ENCODE measurements at regions not wholly inside any gene's neighbourhood (a gene's known extent, or its start where the extent isn't known, plus 50 kb on each side); places are given as distances from the start of the nearest gene placed in this dataset.
A peak's percentile ranks its signal among the peaks of the same experiment; 100 is the strongest.

DNA sequence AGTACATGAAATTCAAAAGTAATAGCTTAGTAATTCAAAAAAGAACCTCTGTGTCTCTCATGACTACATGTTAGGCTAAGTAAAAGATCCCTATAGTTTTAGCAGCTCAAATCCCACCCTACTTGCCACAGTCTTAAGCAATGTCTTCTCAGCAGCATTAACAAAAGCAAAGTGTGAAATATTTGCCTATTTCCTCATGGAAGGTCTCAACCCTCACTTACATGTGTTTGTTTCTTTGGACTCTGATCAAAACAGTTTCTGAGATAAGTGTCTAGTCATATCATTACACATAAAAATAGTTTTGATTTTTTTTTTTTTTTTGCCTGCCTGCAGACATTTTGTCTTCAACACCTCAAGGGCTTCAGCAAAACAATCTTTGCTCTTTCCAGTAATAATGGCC lies 310.5 kb downstream of the CETN3 start:
- ATAC-seq: no peak
- H3K36me3 ChIP-seq (ENCODE audit: low read depth, low read length): no peaks in the 10 kb centered on the region
- TF ChIP-seq CTCF (conservative IDR thresholded peaks at IDR 0.05; ENCODE audit: low read depth, low read length) (no peak), EZH2phosphoT487 (IDR thresholded peaks at IDR 0.05; ENCODE audit: borderline replicate concordance, low read length) (no peak), EZH2 (IDR thresholded peaks at IDR 0.05; ENCODE audit: low read length, unreplicated experiment) (no peak)

DNA sequence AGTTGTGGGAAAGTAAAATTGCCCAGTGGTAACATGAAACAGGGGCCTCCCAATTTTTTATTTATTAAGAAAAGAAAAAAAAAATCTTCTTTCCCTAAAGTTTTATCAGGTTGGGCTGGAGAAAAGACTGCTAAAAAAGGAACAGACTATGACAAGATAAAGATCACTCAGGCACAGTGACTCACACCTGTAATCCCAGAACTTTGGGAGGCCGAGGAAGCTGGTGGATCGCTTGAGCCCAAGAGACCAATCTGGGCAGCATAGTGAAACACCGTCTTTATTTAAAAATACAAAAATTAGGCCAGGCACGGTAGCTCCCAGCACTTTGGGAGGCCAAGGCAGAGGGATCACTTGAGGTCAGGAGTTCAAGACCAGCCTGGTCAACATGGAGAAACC lies 312.5 kb downstream of the CETN3 start:
- no peak for DNase-seq
- Histone ChIP-seq H3K36me3 (ENCODE audit: low read depth, low read length) (no peaks in the 10 kb centered on the region), H3K9me3 (ENCODE audit: low read length) (no peaks in the 10 kb centered on the region), H4K20me1 (ENCODE audit: low read length) (no peaks in the 10 kb centered on the region), H2AFZ (ENCODE audit: low read length) (0 out of 2 replicates have a peak overlapping the region, but pooled peaks have one; percentile 36), H3K79me2 (ENCODE audit: low read length) (no peaks in the 10 kb centered on the region), H3K4me2 (ENCODE audit: low read length) (peak overlapping the region; percentile 76), H3K27me3 (ENCODE audit: low read length) (no peaks in the 10 kb centered on the region), H3F3A (ENCODE audit: low read length, unreplicated experiment) (peaks cover 5% of the 10 kb centered on the region), H3K27ac (ENCODE audit: low read length) (peak overlapping the region; percentile 45), H3K4me1 (ENCODE audit: insufficient read depth, low read length) (peaks cover 26% of the 10 kb centered on the region), H3K9ac (ENCODE audit: low read length) (no peak overlapping the region), H3K4me3 (ENCODE audit: low read length) (no peak overlapping the region), H3K9me2 (replicated peaks; ENCODE audit: low read length) (no peaks in the 10 kb centered on the region)
- intact Hi-C loops (cut with micrococcal nuclease): loop anchor here (10.0 kb wide), 1 partner anchor 72 kb away; no protein-coding TSS in a partner anchor
- BruUV-seq (replicated peaks): no TSS peak
- peak; percentile 27 for ATAC-seq
- TF ChIP-seq EZH2phosphoT487 (IDR thresholded peaks at IDR 0.05; ENCODE audit: borderline replicate concordance, low read length) (no peak), CTCF (conservative IDR thresholded peaks at IDR 0.05; ENCODE audit: low read depth, low read length) (no peak), EZH2 (IDR thresholded peaks at IDR 0.05; ENCODE audit: low read length, unreplicated experiment) (no peak)
- POLR2A ChIA-PET (ENCODE audit: unreplicated experiment): no interaction called here
- CTCF ChIA-PET: interaction anchor here (0.7 kb wide), 1 partner anchor 347 kb away, joined by 4 read pairs; no protein-coding TSS in a partner anchor

More for the DNA sequence above, 310.5 kb downstream of the CETN3 start:
- ChIA-PET CTCF (no interaction called here), POLR2A (ENCODE audit: unreplicated experiment) (no interaction called here)
- Histone ChIP-seq H3K79me2 (ENCODE audit: low read length) (no peaks in the 10 kb centered on the region), H4K20me1 (ENCODE audit: low read length) (no peaks in the 10 kb centered on the region), H3K9me3 (ENCODE audit: low read length) (no peaks in the 10 kb centered on the region), H3F3A (ENCODE audit: low read length, unreplicated experiment) (peaks cover 5% of the 10 kb centered on the region), H3K4me2 (ENCODE audit: low read length) (no peak overlapping the region), H3K27me3 (ENCODE audit: low read length) (no peaks in the 10 kb centered on the region), H3K9ac (ENCODE audit: low read length) (no peak overlapping the region), H2AFZ (ENCODE audit: low read length) (no peak overlapping the region), H3K4me1 (ENCODE audit: insufficient read depth, low read length) (peaks cover 26% of the 10 kb centered on the region), H3K4me3 (ENCODE audit: low read length) (no peak overlapping the region), H3K9me2 (replicated peaks; ENCODE audit: low read length) (no peaks in the 10 kb centered on the region), H3K27ac (ENCODE audit: low read length) (no peak overlapping the region)
- BruUV-seq (replicated peaks): no TSS peak
- DNase-seq: no peak
- intact Hi-C loops (cut with micrococcal nuclease): loop anchor here (10.0 kb wide), 1 partner anchor 74 kb away; no protein-coding TSS in a partner anchor

DNA sequence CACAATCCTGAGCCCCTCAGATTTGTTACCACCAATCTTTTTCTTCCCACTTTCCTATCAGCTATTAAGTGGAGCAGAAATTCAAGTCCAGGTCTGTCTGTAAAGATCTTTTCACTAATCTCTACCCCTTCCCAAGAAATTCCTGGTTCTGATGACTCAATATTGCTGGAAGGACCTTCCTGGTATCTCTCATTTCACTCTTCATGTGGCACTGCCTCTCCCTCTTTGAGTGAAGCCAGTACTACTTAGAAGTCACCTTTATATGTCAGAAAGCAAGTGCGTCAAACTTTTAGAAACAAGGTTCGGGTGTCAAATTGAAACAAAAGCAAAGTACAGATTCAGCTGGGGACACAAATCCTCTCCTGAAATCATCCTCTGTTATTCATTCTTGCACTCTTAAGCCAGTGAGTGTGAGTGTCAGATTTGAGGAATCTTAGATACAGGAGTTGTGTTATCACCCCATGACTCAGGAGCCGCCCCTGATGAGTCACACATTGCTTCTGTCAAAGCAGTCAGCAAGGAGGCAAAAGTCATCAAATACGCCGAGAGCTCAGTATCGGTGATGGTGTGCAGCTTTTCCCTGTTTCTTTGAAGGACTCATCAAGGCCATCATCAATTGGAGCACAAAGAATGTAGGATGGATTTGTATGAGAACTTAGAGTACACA lies 313.0 kb downstream of the CETN3 start:
- BruUV-seq (replicated peaks): no TSS peak
- no peaks in the 10 kb centered on the region for H3K79me2 ChIP-seq (ENCODE audit: low read length)
- no peaks in the 10 kb centered on the region for H4K20me1 ChIP-seq (ENCODE audit: low read length)
- intact Hi-C loops (cut with micrococcal nuclease): loop anchor here (10.0 kb wide), 1 partner anchor 72 kb away; no protein-coding TSS in a partner anchor
- ChIA-PET POLR2A (ENCODE audit: unreplicated experiment) (no interaction called here), CTCF (interaction anchor here (0.7 kb wide), 1 partner anchor 347 kb away, joined by 4 read pairs; no protein-coding TSS in a partner anchor)
- peaks cover 26% of the 10 kb centered on the region for H3K4me1 ChIP-seq (ENCODE audit: insufficient read depth, low read length)
- ATAC-seq: peak; percentile 98
- no peaks in the 10 kb centered on the region for H3K9me2 ChIP-seq (replicated peaks; ENCODE audit: low read length)
- H2AFZ ChIP-seq (ENCODE audit: low read length): peak overlapping the region; percentile 36; the same call in 1 of the 2 replicates
- H3F3A ChIP-seq (ENCODE audit: low read length, unreplicated experiment): peaks cover 5% of the 10 kb centered on the region
- peak overlapping the region; percentile 34; the same call in 1 of the 2 replicates for H3K4me3 ChIP-seq (ENCODE audit: low read length)
- peak overlapping the region; percentile 45 for H3K27ac ChIP-seq (ENCODE audit: low read length)
- peak overlapping the region; percentile 76 for H3K4me2 ChIP-seq (ENCODE audit: low read length)
- no peaks in the 10 kb centered on the region for H3K36me3 ChIP-seq (ENCODE audit: low read depth, low read length)
- TF ChIP-seq EZH2phosphoT487 (IDR thresholded peaks at IDR 0.05; ENCODE audit: borderline replicate concordance, low read length) (no peak), CTCF (conservative IDR thresholded peaks at IDR 0.05; ENCODE audit: low read depth, low read length) (no peak), EZH2 (IDR thresholded peaks at IDR 0.05; ENCODE audit: low read length, unreplicated experiment) (no peak)
- no peak overlapping the region for H3K9ac ChIP-seq (ENCODE audit: low read length)
- no peaks in the 10 kb centered on the region for H3K27me3 ChIP-seq (ENCODE audit: low read length)
- no peaks in the 10 kb centered on the region for H3K9me3 ChIP-seq (ENCODE audit: low read length)
- DNase-seq: peak; percentile 91

Measured in PC-3 (cell line).